SH-SY5Y (cell line): ENCODE measurements at regions not wholly inside any gene's neighbourhood (a gene's known extent, or its start where the extent isn't known, plus 50 kb on each side); places are given as distances from the start of the nearest gene placed in this dataset.

ENCODE experiments used
- GATA2 ChIP-seq: IDR thresholded peaks from 2 replicates; pipeline ENCODE4 v1.6.1; 2011; ENCODE audit warnings: mild to moderate bottlenecking, low read depth, low read length
- GATA3 ChIP-seq: IDR thresholded peaks from 2 replicates; pipeline ENCODE4 v1.6.1; 2011; ENCODE audit warnings: low read depth, mild to moderate bottlenecking, low read length, moderate library complexity

DNA sequence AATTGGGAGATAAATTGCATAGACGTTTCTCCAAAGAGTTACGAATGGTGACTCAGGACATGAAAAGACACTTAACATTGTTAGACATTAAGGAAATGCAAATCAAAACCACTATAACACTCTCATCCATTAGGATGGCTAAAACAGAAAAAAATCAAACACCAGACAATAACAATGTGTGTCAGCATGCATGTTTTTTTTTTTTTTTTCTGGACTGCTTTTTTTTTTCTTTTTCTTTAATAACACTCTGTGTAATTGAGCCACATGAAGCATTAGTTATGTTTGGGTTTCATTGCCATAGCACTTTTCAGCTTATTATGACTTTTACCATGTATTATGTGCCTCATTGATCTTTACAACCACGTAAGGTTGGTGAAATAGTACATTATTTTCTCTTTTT lies 95.0 kb downstream of the NFKBIZ start:
- TF ChIP-seq GATA2 (no peak), GATA3 (no peak)
